Tibial artery (tissue), 4 donors: ENCODE measurements at regions not wholly inside any gene's neighbourhood (a gene's known extent, or its start where the extent isn't known, plus 50 kb on each side); places are given as distances from the start of the nearest gene placed in this dataset.
"Not testable (repeated sequence)": the region's sequence is repeated elsewhere in the genome, so short reads cannot be mapped to it uniquely, and the experiment has no call there.

Source experiments
- DNase-seq, 2 donors: peaks; one replicate each; pipeline ENCODE4 v3.0.0-alpha.2; 2019
- H3K27ac ChIP-seq, 2 donors: fragments of 200-600 bp; sonication (generic) in 1 of 2; 1 replicate in 1 of 2; 2 replicates in 1 of 2; pipeline ENCODE4 v1.5.1; 2018 to 2019; ENCODE audit warnings: mild to moderate bottlenecking in 1 of 2
- H3K27me3 ChIP-seq, 2 donors: fragments of 200-600 bp; sonication (generic) in 1 of 2; one replicate each; pipeline versions ENCODE4 v1.5.1 to v1.6.0; 2016 to 2019
- H3K36me3 ChIP-seq, 3 donors: fragments of 200-600 bp; sonication (generic) in 2 of 3; one replicate each; pipeline ENCODE4 v1.5.1; 2016 to 2019; ENCODE audit warnings: mild to moderate bottlenecking in 2 of 3
- H3K4me1 ChIP-seq, 4 donors: fragments of 200-600 bp; sonication (generic) in 2 of 4; 1 replicate in 3 of 4; 2 replicates in 1 of 4; pipeline ENCODE4 v1.5.1; 2016 to 2019
- H3K4me3 ChIP-seq, 2 donors: fragments of 200-600 bp; sonication (generic) in 1 of 2; 1 replicate in 1 of 2; 2 replicates in 1 of 2; pipeline ENCODE4 v1.5.1; 2018 to 2019; ENCODE audit warnings: mild to moderate bottlenecking in 2 of 2
- H3K9me3 ChIP-seq, 3 donors: fragments of 200-600 bp; sonication (generic) in 1 of 3; one replicate each; pipeline ENCODE4 v1.5.1; 2016 to 2019
- intact Hi-C: fragments of 100-400 bp; cut with DNase I; formaldehyde crosslinking; loops from one replicate; pipeline ENCODE4 v1.15.0; 2023; ENCODE audit warnings: low total_unique reads
- TF ChIP-seq, protein P1 (sequence below), 2 experiments: fragments of 200-600 bp in 1 of 2; fragments of 450-650 bp in 1 of 2; IDR thresholded peaks; one replicate each; pipeline ENCODE4 v1.5.1; 2017 to 2019; ENCODE audit warnings: antibody characterized with exemption in 2 of 2, mild to moderate bottlenecking in 1 of 2, moderate library complexity in 1 of 2

DNA sequence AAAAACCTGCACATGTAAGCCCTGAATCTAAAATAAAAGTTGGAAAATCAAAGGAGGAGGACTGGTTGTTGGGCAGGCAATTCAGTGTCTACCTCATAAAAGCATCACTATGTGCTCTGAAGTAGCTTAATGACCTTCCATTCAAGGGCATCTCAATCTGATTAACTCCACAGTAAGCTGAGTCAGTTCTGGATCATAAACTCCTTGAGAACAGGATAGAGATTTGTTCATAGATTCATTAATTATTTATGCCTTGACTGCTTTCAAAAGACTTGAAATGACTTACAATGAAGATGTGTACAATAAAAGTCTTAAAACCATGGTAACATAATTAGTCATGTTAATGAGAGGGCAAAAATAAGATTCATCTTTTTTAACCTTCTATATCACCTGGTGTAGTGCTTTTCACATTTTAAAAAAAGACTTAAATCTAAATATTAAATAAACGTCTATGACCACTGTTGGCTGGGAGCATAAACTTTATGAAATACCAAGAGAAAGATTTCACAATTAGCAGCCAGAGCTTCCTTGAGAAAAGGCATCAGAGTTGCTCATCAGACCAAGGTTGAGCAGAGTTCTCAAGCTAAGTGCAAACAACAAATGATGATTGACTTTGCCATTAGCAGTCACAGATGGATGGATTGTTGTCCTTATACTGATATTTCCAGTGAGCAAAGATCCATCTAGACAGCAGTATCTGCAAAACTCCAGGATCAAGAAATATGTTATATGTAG is 237.3 kb upstream of the THUMPD2 start:
- H3K9me3 ChIP-seq = peaks cover 0 to 6% (median 5%) of the 10 kb centered on the region in 3 donors
- intact Hi-C loops = no loop called here
- H3K27me3 ChIP-seq = no peaks in the 10 kb centered on the region
- no peaks in the 10 kb centered on the region for H3K4me1 ChIP-seq
- H3K36me3 ChIP-seq = no peaks in the 10 kb centered on the region
- no peak overlapping the region for H3K4me3 ChIP-seq
- TF ChIP-seq, protein P1, sequence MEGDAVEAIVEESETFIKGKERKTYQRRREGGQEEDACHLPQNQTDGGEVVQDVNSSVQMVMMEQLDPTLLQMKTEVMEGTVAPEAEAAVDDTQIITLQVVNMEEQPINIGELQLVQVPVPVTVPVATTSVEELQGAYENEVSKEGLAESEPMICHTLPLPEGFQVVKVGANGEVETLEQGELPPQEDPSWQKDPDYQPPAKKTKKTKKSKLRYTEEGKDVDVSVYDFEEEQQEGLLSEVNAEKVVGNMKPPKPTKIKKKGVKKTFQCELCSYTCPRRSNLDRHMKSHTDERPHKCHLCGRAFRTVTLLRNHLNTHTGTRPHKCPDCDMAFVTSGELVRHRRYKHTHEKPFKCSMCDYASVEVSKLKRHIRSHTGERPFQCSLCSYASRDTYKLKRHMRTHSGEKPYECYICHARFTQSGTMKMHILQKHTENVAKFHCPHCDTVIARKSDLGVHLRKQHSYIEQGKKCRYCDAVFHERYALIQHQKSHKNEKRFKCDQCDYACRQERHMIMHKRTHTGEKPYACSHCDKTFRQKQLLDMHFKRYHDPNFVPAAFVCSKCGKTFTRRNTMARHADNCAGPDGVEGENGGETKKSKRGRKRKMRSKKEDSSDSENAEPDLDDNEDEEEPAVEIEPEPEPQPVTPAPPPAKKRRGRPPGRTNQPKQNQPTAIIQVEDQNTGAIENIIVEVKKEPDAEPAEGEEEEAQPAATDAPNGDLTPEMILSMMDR (IDR thresholded peaks at IDR 0.05) = no peak
- no peak for DNase-seq
- H3K27ac ChIP-seq = no peak overlapping the region

DNA sequence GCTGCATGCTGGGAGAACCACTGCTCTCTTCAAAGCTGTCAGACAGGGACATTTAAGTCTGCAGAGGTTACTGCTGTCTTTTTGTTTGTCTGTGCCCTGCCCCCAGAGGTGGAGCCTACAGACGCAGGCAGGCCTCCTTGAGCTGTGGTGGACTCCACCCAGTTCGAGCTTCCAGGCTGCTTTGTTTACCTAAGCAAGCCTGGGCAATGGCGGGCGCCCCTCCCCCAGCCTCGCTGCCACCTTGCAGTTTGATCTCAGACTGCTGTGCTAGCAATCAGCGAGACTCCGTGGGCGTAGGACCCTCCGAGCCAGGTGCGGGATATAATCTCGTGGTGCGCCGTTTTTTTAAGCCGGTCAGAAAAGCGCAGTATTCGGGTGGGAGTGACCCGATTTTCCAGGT is 234.9 kb upstream of the THUMPD2 start:
- H3K9me3 ChIP-seq, H3K36me3 ChIP-seq, DNase-seq, H3K4me1 ChIP-seq, H3K27ac ChIP-seq, H3K4me3 ChIP-seq, intact Hi-C loops, H3K27me3 ChIP-seq: not testable (repeated sequence)

DNA sequence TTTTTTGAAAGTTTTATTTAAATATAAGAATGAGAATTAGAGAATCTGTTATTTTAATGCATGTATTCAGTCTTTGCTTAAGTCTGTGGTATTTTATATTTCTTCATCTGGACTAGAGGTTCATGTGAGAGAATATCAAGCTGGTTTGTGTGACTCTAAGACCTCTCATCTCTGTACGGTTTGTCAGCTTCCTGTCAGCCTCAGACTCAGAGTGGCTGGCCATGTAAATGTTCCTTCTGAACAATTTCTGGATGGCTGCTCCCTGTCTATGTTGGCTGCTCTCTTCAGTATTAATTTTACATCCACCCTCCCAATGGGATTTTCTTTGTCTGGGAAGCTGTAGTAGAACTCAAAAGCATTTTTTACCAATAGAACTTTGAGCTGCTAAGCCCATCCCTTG is 225.3 kb upstream of the THUMPD2 start:
- TF ChIP-seq, protein P1 (IDR thresholded peaks at IDR 0.05) = no peak
- Histone ChIP-seq H3K4me3 (no peak overlapping the region), H3K27ac (no peak overlapping the region), H3K36me3 (no peaks in the 10 kb centered on the region), H3K27me3 (no peaks in the 10 kb centered on the region), H3K9me3 (no peaks in the 10 kb centered on the region), H3K4me1 (no peaks in the 10 kb centered on the region)
- no peak for DNase-seq
- intact Hi-C loops = no loop called here

DNA sequence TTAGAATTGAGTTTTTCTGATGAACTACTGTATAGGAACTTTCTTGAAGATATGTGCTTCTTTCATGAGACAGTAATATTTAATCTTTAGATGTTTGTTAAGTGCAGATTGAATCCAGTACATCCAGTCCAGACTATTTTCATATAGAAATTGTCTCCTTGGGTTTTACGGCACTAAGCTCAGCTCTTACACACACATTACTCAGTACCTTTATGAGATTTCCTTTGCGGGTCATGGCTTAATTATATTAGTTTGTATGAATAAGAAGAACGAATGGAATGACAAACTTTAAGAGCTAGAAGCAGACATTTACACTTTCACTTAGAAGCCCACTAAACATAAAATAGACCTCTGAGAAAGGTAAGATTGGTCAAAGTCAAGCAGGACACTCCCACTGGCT is 223.3 kb upstream of the THUMPD2 start:
- DNase-seq = no peak
- Histone ChIP-seq H3K4me3 (no peak overlapping the region), H3K4me1 (no peaks in the 10 kb centered on the region), H3K27me3 (no peaks in the 10 kb centered on the region), H3K36me3 (no peaks in the 10 kb centered on the region), H3K9me3 (no peaks in the 10 kb centered on the region), H3K27ac (no peak overlapping the region)
- TF ChIP-seq, protein P1 (IDR thresholded peaks at IDR 0.05) = no peak
- intact Hi-C loops = no loop called here

DNA sequence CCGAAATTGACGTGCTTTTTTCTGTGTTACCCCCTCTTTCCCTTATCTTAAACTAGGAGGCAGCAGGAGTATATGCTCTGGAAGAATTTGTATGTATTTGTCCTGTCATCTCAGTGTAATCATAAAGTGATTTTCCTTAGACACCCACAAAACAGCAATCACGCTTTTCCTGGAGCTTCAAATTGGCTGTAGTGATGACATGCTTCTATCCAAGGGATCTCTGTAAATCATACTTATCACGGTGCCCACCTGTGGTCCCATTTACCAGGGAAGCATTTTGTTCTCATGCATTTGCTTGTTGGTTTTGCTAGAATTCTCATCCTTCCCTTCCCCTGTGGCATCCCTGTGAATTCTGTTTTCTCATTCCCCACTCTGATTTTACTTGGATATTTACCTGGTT is 220.8 kb upstream of the THUMPD2 start:
- H3K27ac ChIP-seq = no peak overlapping the region
- intact Hi-C loops = no loop called here
- DNase-seq = no peak

DNA sequence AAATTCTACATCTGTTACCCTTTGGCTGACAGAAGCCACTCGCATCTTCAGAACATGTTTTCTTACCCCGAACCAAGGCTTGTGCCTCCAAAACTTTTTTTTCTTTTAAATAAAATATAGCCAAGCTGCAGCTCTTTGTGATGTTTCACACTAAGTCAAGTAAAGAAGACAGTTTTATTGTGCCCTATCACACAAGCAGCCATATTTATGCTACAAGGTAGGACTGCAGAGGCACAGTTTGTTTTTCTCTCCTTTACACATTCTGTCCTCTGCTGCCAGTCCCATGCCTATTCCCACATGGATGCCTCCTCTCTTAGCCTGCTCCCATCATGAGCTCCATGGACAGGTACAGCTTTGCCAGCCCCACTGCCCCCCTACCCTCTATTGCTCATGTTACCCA is 219.6 kb upstream of the THUMPD2 start:
- H3K4me1 ChIP-seq = no peaks in the 10 kb centered on the region
- no peaks in the 10 kb centered on the region for H3K27me3 ChIP-seq
- H3K27ac ChIP-seq = no peak overlapping the region
- no peaks in the 10 kb centered on the region for H3K9me3 ChIP-seq
- DNase-seq = no peak
- H3K4me3 ChIP-seq = no peak overlapping the region
- no peaks in the 10 kb centered on the region for H3K36me3 ChIP-seq
- intact Hi-C loops = no loop called here
- TF ChIP-seq, protein P1 (IDR thresholded peaks at IDR 0.05) = no peak

More for the DNA sequence above, 220.8 kb upstream of the THUMPD2 start:
- Histone ChIP-seq H3K27me3 (no peaks in the 10 kb centered on the region), H3K4me3 (no peak overlapping the region), H3K36me3 (no peaks in the 10 kb centered on the region), H3K9me3 (no peaks in the 10 kb centered on the region), H3K4me1 (no peaks in the 10 kb centered on the region)
- TF ChIP-seq, protein P1 (IDR thresholded peaks at IDR 0.05) = no peak
